Loucy (cell line): ENCODE measurements at regions not wholly inside any gene's neighbourhood (a gene's known extent, or its start where the extent isn't known, plus 50 kb on each side); places are given as distances from the start of the nearest gene placed in this dataset.

Experiments used
- H2AFZ ChIP-seq: fragments of 200-600 bp; sonication (generic); 2 replicates; pipeline ENCODE4 v1.6.0; 2016; ENCODE audit warnings: antibody characterized with exemption, mild to moderate bottlenecking, low read length, moderate library complexity
- H3F3A ChIP-seq: fragments of 200-600 bp; 2 replicates; pipeline ENCODE4 v1.6.0; 2016; ENCODE audit warnings: antibody characterized with exemption, low read depth, mild to moderate bottlenecking
- H3K27me3 ChIP-seq: fragments of 200-600 bp; sonication (generic); 2 replicates; pipeline ENCODE4 v1.6.1; 2014; ENCODE audit warnings: low read length, mild to moderate bottlenecking; ENCODE audit not compliant: insufficient read depth, poor library complexity, severe bottlenecking
- H3K36me3 ChIP-seq: fragments of 200-600 bp; sonication (generic); 2 replicates; pipeline ENCODE4 v1.6.1; 2016; ENCODE audit warnings: low read length; ENCODE audit not compliant: insufficient read depth
- H3K4me1 ChIP-seq: fragments of 200-600 bp; sonication (generic); 2 replicates; pipeline ENCODE4 v1.5.1; 2014; ENCODE audit warnings: low read length, mild to moderate bottlenecking; ENCODE audit not compliant: insufficient read depth, poor library complexity, severe bottlenecking
- H3K4me2 ChIP-seq: fragments of 200-600 bp; sonication (generic); 2 replicates; pipeline ENCODE4 v1.6.0; 2014; ENCODE audit warnings: antibody characterized with exemption, low read length, low read depth, mild to moderate bottlenecking; ENCODE audit not compliant: poor library complexity, severe bottlenecking
- H3K4me3 ChIP-seq: fragments of 200-600 bp; sonication (generic); 2 replicates; pipeline ENCODE4 v1.5.1; 2014; ENCODE audit warnings: low read length, mild to moderate bottlenecking, mixed read lengths; ENCODE audit not compliant: poor library complexity, severe bottlenecking
- H3K79me2 ChIP-seq: fragments of 200-600 bp; sonication (generic); 2 replicates; pipeline ENCODE4 v1.6.1; 2014; ENCODE audit warnings: low read length; ENCODE audit not compliant: insufficient read depth
- H3K9ac ChIP-seq: fragments of 200-600 bp; sonication (generic); 2 replicates; pipeline ENCODE4 v1.6.0; 2014; ENCODE audit warnings: mild to moderate bottlenecking, low read depth, low read length, moderate library complexity; ENCODE audit not compliant: poor library complexity, severe bottlenecking
- H3K9me2 ChIP-seq: fragments of 200-600 bp; sonication (generic); replicated peaks from 2 replicates; pipeline ENCODE4 v1.6.1; 2016; ENCODE audit warnings: low read depth, low read length, mixed read lengths
- H3K9me3 ChIP-seq: fragments of 200-600 bp; sonication (generic); 2 replicates; pipeline ENCODE4 v1.6.1; 2014; ENCODE audit warnings: mild to moderate bottlenecking, antibody characterized with exemption, low read length, low read depth; ENCODE audit not compliant: insufficient read depth
- H4K20me1 ChIP-seq: fragments of 200-600 bp; sonication (generic); 2 replicates; pipeline ENCODE4 v1.6.0; 2014; ENCODE audit warnings: antibody characterized with exemption, low read length, mild to moderate bottlenecking; ENCODE audit not compliant: insufficient read depth, poor library complexity, severe bottlenecking
- CTCF ChIP-seq: fragments of 200-600 bp; sonication (generic); conservative IDR thresholded peaks from 2 replicates; pipeline ENCODE4 v1.5.1; 2014; ENCODE audit warnings: mild to moderate bottlenecking, antibody characterized with exemption, low read length
- EZH2phosphoT487 ChIP-seq: fragments of 200-600 bp; IDR thresholded peaks from 2 replicates; pipeline ENCODE4 v1.6.1; 2018; ENCODE audit warnings: antibody characterized with exemption, mild to moderate bottlenecking, moderate library complexity, borderline replicate concordance

GRCh38 chr5:21263361-21263760 is 1275.4 kb upstream of the CDH18 start:
- no peaks in the 10 kb centered on the region for H3K27me3 ChIP-seq
- H4K20me1 ChIP-seq = no peaks in the 10 kb centered on the region
- H3K79me2 ChIP-seq = no peaks in the 10 kb centered on the region
- H3K9me2 ChIP-seq = no peaks in the 10 kb centered on the region
- no peaks in the 10 kb centered on the region for H3K9me3 ChIP-seq
- H3K36me3 ChIP-seq = no peaks in the 10 kb centered on the region
- TF ChIP-seq EZH2phosphoT487 = no peak
- TF ChIP-seq CTCF = no peak
- H3K4me2 ChIP-seq = no peak overlapping the region
- no peaks in the 10 kb centered on the region for H3F3A ChIP-seq
- H3K4me1 ChIP-seq = no peaks in the 10 kb centered on the region
- no peak overlapping the region for H3K9ac ChIP-seq
- no peak overlapping the region for H3K4me3 ChIP-seq
- H2AFZ ChIP-seq = no peak overlapping the region

GRCh38 chr5:21254161-21254560 is 1266.2 kb upstream of the CDH18 start:
- TF ChIP-seq EZH2phosphoT487 = no peak
- TF ChIP-seq CTCF = no peak
- Histone ChIP-seq H3F3A (no peaks in the 10 kb centered on the region), H3K9me3 (no peaks in the 10 kb centered on the region), H3K9ac (no peak overlapping the region), H3K79me2 (no peaks in the 10 kb centered on the region), H3K4me1 (no peaks in the 10 kb centered on the region), H3K27me3 (no peaks in the 10 kb centered on the region), H3K4me3 (no peak overlapping the region), H4K20me1 (no peaks in the 10 kb centered on the region), H3K4me2 (no peak overlapping the region), H3K9me2 (no peaks in the 10 kb centered on the region), H2AFZ (no peak overlapping the region), H3K36me3 (no peaks in the 10 kb centered on the region)

DNA sequence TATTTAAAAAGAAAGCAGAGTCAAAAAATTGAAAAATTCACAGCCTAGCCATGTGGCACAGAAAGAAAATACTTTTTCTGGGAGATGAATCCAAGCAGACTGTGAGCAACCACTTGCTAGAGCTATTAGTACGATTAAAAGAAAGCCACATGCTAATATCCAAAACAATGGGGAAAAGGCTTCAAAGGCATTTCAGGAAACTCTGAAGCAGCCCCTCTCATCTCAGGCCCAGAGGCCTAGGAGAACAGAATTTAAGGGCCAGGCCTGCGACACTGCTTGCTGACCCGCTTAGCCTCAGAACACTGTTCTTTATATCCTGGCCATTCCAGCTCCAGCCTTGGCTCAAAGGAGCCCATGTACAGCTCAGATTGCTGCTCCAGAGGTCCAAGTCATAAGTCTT is 1257.0 kb upstream of the CDH18 start:
- Histone ChIP-seq H4K20me1 (no peaks in the 10 kb centered on the region), H3K9me2 (no peaks in the 10 kb centered on the region), H3F3A (no peaks in the 10 kb centered on the region), H3K9ac (no peak overlapping the region), H3K4me2 (no peak overlapping the region), H3K27me3 (no peaks in the 10 kb centered on the region), H2AFZ (no peak overlapping the region), H3K4me1 (no peaks in the 10 kb centered on the region), H3K4me3 (no peak overlapping the region), H3K36me3 (no peaks in the 10 kb centered on the region), H3K9me3 (no peaks in the 10 kb centered on the region; the same call in 1 of the 2 replicates), H3K79me2 (no peaks in the 10 kb centered on the region)
- no peak for TF ChIP-seq CTCF
- no peak for TF ChIP-seq EZH2phosphoT487
